ENCODE measurements at regions not wholly inside any gene's neighbourhood (a gene's known extent, or its start where the extent isn't known, plus 50 kb on each side); places are given as distances from the start of the nearest gene placed in this dataset.
"Not testable (repeated sequence)": the region's sequence is repeated elsewhere in the genome, so short reads cannot be mapped to it uniquely, and the experiment has no call there.

- DNase-seq (ENCODE audit: low read depth in 2 of 2): no peak
These were observed 51.0 kb downstream of the POU3F3 start for GRCh38 chr2:104904889-104905288.

GRCh38 chr2:104909317-104909716, 55.4 kb downstream of the POU3F3 start:
- DNase-seq (ENCODE audit: low read depth in 2 of 2): no peak

DNA sequence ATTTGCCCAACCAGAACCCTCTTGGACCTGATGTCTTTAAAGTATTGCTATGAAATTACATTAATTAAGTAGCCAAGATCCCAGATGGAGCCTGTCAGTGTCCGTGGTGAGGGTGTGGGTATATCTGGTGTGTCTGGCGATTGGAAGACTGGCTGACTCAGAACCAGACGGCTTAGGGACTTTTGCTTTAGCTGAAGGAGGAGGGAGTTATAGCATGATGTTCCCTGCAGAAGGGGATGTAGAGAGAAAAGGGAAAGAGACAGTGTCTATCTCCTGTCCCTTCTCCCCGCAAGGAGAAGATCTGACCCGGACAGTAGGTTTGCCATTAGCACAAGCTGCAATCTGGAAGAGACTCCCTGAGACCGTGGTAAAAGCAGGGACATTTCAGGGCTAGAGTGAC, 60.6 kb downstream of the POU3F3 start:
- DNase-seq (ENCODE audit: low read depth in 2 of 2): no peak

GRCh38 chr2:104915107-104915793, 61.3 kb downstream of the POU3F3 start:
- DNase-seq (ENCODE audit: low read depth in 2 of 2): no peak

- no peak for DNase-seq (ENCODE audit: low read depth in 2 of 2)
These were observed 65.2 kb downstream of the POU3F3 start for GRCh38 chr2:104919127-104919526.

DNA sequence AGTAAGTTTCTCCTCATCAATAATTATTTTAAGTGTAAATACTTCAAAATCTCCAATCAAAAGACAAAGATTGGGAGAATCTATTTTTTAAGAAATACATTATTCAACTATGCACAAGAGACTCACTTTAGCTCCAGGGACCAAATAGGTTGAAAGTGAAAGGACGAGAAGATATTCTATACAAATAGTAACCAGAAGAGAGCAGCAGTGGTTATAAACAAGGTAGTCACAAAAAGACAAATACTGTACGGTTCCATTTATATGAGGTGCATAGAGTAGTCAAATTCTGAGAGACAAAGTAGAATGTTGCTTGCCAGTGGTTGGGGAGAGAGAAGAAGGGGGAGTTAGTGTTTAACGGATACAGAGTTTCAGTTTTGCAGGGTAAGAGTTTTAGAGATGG, 69.8 kb downstream of the POU3F3 start:
- DNase-seq (ENCODE audit: low read depth in 2 of 2): no peak

DNA sequence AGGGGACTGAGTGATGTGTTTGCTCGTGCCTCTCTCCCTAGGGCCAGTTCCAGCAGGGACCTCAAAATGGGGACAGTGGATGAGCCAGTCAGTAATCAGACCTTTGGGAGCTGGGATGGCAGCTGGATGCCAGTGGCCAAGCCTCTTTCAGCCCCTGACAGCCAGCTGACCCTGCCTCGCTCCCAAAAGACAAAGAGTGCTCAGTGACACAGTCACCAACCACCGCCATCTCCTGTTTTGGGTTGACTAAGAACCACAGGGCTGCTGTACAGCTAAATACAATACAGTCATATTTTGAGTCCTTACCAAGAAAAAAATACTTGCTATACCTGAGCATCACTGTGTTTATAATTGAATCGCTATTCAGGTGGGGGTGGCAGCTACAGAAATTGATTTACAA, 75.7 kb downstream of the POU3F3 start:
- DNase-seq (ENCODE audit: low read depth in 2 of 2): no peak

GRCh38 chr2:104930732-104931131, 76.8 kb downstream of the POU3F3 start:
- no peak for DNase-seq (ENCODE audit: low read depth in 2 of 2)

- no peak for DNase-seq (ENCODE audit: low read depth in 2 of 2)
These were observed 78.3 kb downstream of the POU3F3 start for GRCh38 chr2:104932243-104932642.

DNA sequence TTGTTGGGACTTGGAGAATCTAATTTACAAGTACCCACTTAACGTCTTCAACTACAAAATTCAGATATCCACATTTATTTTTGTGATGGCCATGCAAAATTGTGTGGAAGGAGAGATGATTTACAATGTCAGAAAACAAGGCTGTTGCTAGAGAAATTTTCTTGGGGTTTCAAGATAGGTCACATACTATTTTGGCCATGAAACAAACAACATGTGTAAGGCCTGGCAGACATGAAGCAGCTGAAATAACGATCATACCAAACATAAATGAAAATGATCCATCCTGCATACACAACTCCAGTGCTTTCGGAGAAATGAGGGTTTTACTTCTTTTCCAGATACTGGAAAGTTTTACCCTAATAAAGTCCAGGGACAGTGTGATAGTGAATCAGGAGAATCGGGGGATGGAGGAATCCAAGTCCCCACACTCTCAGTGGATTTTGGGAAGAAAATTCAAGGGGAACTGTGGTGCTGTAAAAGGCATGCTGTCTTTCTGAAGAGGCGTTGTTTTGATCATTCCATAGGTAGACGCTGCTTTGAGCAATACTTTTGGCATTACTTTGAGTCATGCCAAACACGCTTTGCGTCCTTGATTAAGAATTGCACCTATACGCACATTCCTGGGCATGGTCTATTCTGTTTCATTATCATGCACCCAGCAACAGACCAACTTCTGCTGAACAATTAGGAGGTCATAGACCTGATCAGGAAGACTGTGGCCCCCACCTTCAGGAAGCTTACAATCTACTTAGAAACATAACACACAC, 79.4 kb downstream of the POU3F3 start:
- no peak for DNase-seq (ENCODE audit: low read depth in 2 of 2)

DNA sequence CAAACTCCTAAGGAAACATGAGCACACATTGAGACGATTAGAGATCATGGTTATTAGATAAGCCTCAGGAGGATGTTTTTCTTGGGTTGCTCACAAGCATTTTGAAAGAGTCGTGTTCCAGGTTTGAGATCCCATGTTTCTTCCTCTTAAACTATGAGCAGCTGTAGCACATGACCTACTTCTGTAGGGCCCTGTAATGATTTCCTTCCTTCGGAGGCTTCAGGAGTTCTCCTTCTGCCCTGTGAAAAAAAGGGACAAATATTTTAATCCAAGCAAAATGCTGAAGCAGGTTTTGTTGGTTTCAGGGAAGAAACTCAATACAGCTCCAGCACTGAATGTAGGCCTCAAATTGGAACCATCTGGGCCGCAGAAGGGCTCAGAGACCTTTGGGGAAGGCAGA, 82.6 kb downstream of the POU3F3 start:
- no peak for DNase-seq (ENCODE audit: low read depth in 2 of 2)

DNA sequence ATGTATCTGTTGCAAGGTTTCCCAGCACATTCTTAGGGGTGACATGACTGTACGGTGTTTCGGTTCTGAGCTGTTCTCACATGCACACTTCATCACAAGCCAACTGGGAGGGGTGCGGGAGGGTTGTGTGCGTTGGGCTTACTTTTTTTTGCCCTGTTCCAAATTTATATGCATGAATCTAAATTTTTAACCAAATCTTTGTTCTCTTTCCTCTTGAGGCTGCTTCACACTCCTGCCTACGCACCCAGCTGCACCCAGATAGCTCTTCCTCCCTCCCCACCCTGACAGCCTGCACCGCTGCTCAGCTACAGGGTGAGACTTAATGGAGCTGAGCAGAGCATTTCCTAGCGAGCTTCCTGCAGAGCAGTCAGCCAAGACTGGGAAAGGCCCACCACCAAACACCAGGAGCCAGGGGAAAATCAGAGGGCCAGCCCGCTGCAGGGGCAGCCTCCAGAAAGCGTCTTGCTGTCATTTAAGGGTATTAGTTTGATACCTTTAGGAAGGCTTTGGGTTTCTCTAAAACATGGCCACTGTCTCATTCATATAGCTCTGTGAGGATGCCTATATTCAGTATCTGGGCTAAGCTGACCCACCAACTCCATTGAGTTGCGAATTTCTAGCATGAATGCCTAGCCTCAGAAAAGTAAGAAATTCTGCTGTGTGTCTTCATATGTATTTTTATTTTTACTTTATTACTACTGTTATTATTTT, 84.5 kb downstream of the POU3F3 start:
- DNase-seq (ENCODE audit: low read depth in 2 of 2): no peak

GRCh38 chr2:104939570-104940217, 85.8 kb downstream of the POU3F3 start:
- no peak for DNase-seq (ENCODE audit: low read depth in 2 of 2)

GRCh38 chr2:104944495-104944894, 90.6 kb downstream of the POU3F3 start:
- peak in 1 of 2 donors; percentile 13 for DNase-seq (ENCODE audit: low read depth in 2 of 2)

- no peak for DNase-seq (ENCODE audit: low read depth in 2 of 2)
These were observed 91.2 kb downstream of the POU3F3 start for GRCh38 chr2:104945121-104945520.

- DNase-seq (ENCODE audit: low read depth in 2 of 2): no peak
These were observed 92.0 kb downstream of the POU3F3 start for GRCh38 chr2:104945866-104946265.

DNA sequence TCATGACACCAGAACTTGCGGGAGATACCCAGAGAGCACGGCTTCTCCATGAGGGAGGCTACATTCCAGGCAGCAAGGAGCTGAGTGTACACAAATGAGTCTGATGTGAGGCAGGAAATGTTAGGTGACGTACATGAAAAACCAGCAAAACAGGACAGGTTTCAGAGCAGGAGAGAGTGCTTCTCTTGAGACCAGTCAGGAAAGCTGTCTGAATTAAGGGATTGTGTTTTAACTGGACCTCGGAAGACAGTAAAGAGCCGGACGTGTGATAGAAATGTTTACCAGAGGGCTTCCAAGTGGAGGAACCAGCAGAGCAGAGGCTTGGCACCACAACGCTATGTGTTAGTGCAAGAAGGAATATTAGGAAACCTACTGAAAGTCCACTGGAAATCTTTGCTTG, 90.4 kb upstream of the MRPS9 start:
- not testable (repeated sequence) for DNase-seq (ENCODE audit: low read depth in 2 of 2)

DNA sequence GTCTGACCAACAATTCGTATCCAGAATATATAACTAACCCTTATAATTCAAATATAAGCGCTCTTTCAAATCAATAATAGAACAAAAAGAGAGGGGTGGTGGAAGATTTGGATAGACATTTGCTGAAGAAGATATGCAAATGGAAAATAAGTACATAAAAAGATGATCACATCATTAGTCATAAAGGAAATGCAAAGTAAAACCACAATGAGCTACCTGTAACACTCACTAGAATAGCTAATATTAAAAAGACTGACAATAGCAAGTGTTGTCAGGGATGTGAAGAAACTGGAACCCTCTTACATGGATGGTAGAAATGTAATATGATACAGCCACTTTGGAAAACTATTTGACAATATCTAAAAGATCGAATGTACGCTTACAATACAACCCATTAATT, 84.9 kb upstream of the MRPS9 start:
- no peak for DNase-seq (ENCODE audit: low read depth in 2 of 2)

DNA sequence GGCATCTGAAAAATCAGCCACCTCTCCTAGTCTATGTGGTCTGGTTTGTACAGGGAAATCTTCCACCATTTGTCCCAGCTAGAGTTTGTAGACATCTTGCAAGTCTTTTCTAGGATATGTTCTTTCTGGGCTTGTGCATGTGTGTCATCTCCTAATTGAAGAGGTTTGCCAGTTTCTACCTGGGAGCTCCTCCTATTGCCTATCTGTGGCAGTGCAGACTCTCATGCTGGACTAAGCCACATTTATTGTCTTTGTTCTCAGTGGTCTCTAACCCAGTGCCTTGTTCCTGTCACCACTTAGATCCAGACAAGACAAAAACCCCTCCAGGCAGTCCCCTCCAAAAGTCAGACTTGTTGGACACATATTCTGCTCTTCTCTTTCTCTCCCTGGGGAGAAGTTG, 72.0 kb upstream of the MRPS9 start:
- no peak for DNase-seq (ENCODE audit: low read depth in 2 of 2)

GRCh38 chr2:104969564-104969963, 68.3 kb upstream of the MRPS9 start:
- DNase-seq (ENCODE audit: low read depth in 2 of 2): no peak

DNA sequence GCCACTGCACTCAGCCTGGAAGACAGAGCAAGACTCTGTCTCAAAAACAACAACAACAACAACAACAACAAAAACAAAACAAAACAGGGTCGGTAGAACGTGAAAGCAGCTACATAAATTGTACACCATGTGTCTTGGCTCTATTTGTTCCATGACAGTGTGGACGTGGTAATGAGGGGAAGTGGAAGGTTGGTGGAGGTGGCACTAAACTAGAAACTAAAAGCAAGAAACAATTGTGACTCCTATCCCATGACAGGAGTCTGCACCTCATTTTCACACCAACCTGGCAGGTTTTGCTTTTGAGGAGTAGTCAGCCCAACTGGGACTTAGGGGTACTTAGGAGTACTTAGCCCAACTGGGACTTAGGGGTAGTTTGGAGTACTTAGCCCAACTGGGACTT, 62.5 kb upstream of the MRPS9 start:
- DNase-seq (ENCODE audit: low read depth in 2 of 2): no peak

DNA sequence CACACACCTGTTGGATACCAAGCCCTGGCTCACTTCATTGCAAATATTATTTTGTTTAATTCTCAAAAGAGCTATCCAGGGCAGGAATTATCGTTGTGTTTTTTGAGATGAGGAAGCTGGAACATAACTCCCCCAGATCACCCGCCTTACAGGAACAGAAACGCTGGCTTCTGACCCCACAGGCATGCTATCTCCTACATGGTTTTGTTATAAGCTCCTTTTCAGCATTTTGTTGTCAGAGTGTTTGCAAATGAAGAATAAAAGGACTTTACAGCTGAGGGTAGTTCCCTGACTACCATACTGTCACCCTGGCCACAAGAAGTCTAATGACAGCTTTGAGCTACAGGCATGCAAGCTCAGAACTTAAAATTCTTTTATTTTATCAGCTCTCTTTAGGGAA, 62.0 kb upstream of the MRPS9 start:
- no peak for DNase-seq (ENCODE audit: low read depth in 2 of 2)
